ENCODE measurements at regions not wholly inside any gene's neighbourhood (a gene's known extent, or its start where the extent isn't known, plus 50 kb on each side); places are given as distances from the start of the nearest gene placed in this dataset.

GRCh38 chr4:175954685-175955084 lies 111.0 kb upstream of the WDR17 start:
- no peak for FAIRE-seq
- no TSS peak for BruUV-seq (replicated peaks)
- Histone ChIP-seq H3K9me1 (replicated peaks; ENCODE audit: control insufficient read depth, extremely low read depth, insufficient read depth, low read length) (no peaks in the 10 kb centered on the region), H3K9ac (replicated peaks; ENCODE audit: extremely low read depth, insufficient read depth, low read length) (no peak overlapping the region), H4K20me1 (replicated peaks; ENCODE audit: control insufficient read depth, extremely low read depth, insufficient read depth, low read length) (no peaks in the 10 kb centered on the region), H3K36me3 (ENCODE audit: control insufficient read depth in 2 of 2, extremely low read depth in 1 of 2, insufficient read depth in 2 of 2, low read length in 2 of 2) (no peaks in the 10 kb centered on the region), H3K9me3 (replicated peaks; ENCODE audit: control insufficient read depth, insufficient read depth, low read length) (no peaks in the 10 kb centered on the region), H3K4me1 (ENCODE audit: control insufficient read depth, extremely low read depth, insufficient read depth, low read length) (no peaks in the 10 kb centered on the region), H3K4me3 (replicated peaks in 1 of 3; ENCODE audit: insufficient read depth in 1 of 3, low read depth in 1 of 3, low read length in 3 of 3) (no peak overlapping the region), H3K27ac (ENCODE audit: insufficient read depth, low read depth, low read length) (no peak overlapping the region), H3K4me2 (ENCODE audit: insufficient read depth, low read length) (no peak overlapping the region), H3K79me2 (ENCODE audit: control insufficient read depth, insufficient read depth, low read length) (no peaks in the 10 kb centered on the region), H2AFZ (ENCODE audit: low read depth, low read length) (no peak overlapping the region), H3K27me3 (ENCODE audit: control insufficient read depth in 2 of 2, insufficient read depth in 2 of 2, low read length in 2 of 2) (no peaks in the 10 kb centered on the region)
- ChIA-PET POLR2A (no interaction called here), CTCF (no interaction called here)
- dilution Hi-C loops (cut with MboI; ENCODE audit: extremely low pct_ligation_motif_present, low sequenced_read_pairs) (no loop called here), intact Hi-C loops (cut with micrococcal nuclease) (loop anchor here (5.0 kb wide), 1 partner anchor 168 kb away; no protein-coding TSS in a partner anchor)
- no peak for DNase-seq (ENCODE audit: low read depth, low spot score)
- TF ChIP-seq FOS (IDR thresholded peaks at IDR 0.05; ENCODE audit: borderline replicate concordance, insufficient read depth, low read length) (no peak), POLR2AphosphoS5 (IDR thresholded peaks at IDR 0.05; ENCODE audit: insufficient read depth, low read depth, low read length) (no peak), CTCF (IDR thresholded peaks at IDR 0.05; ENCODE audit: extremely low read depth in 1 of 2, insufficient read depth in 1 of 2, low read depth in 1 of 2, low read length in 2 of 2) (no peak), MYC (IDR thresholded peaks at IDR 0.05; ENCODE audit: low read depth, low read length) (no peak), GATA2 (IDR thresholded peaks at IDR 0.05; ENCODE audit: insufficient read depth, insufficient read length, low read depth, low read length) (no peak), EZH2 (IDR thresholded peaks at IDR 0.05; ENCODE audit: borderline replicate concordance, low read depth, low read length, severe bottlenecking) (no peak), JUN (IDR thresholded peaks at IDR 0.05; ENCODE audit: borderline replicate concordance, insufficient read depth, insufficient read length, low read depth) (no peak), POLR2A (IDR thresholded peaks at IDR 0.05; ENCODE audit: low read depth, low read length) (no peak)
- TF ChIP-seq, protein P1, sequence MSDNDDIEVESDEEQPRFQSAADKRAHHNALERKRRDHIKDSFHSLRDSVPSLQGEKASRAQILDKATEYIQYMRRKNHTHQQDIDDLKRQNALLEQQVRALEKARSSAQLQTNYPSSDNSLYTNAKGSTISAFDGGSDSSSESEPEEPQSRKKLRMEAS (IDR thresholded peaks at IDR 0.05; ENCODE audit: insufficient read depth, insufficient read length): no peak
